IPS DF 4.7 (cell line): ENCODE measurements at regions not wholly inside any gene's neighbourhood (a gene's known extent, or its start where the extent isn't known, plus 50 kb on each side); places are given as distances from the start of the nearest gene placed in this dataset.
"Not testable (repeated sequence)": the region's sequence is repeated elsewhere in the genome, so short reads cannot be mapped to it uniquely, and the experiment has no call there.

Source experiments
- DNase-seq: peaks from one replicate; pipeline ENCODE4 v3.0.0-alpha.2; 2013; ENCODE audit warnings: low spot score; ENCODE audit errors: extremely low read depth

- DNase-seq, result no peak
Observed at GRCh38 chr10:131363416-131363815, 51.9 kb upstream of the TCERG1L start.

GRCh38 chr10:131371571-131371970 is 60.0 kb upstream of the TCERG1L start:
- no peak for DNase-seq

- no peak for DNase-seq
Observed at GRCh38 chr10:131381576-131381975, 70.1 kb upstream of the TCERG1L start.

- DNase-seq, result not testable (repeated sequence)
Observed at GRCh38 chr10:131385161-131385872, 73.8 kb upstream of the TCERG1L start.

GRCh38 chr10:131387018-131387529 is 75.6 kb upstream of the TCERG1L start:
- no peak for DNase-seq

GRCh38 chr10:131391936-131392335 is 80.4 kb upstream of the TCERG1L start:
- no peak for DNase-seq

- DNase-seq, result no peak
Observed at GRCh38 chr10:131396121-131397050, 84.9 kb upstream of the TCERG1L start.

GRCh38 chr10:131398166-131398565 is 86.6 kb upstream of the TCERG1L start:
- no peak for DNase-seq

GRCh38 chr10:131399981-131400380 is 88.5 kb upstream of the TCERG1L start:
- no peak for DNase-seq

GRCh38 chr10:131400513-131400912 is 89.0 kb upstream of the TCERG1L start:
- DNase-seq, result no peak

- no peak for DNase-seq
Observed at GRCh38 chr10:131402771-131403650, 91.5 kb upstream of the TCERG1L start.

GRCh38 chr10:131403936-131404335 is 92.4 kb upstream of the TCERG1L start:
- no peak for DNase-seq

GRCh38 chr10:131404886-131405285 is 93.4 kb upstream of the TCERG1L start:
- DNase-seq, result no peak

- DNase-seq, result no peak
Observed at GRCh38 chr10:131406676-131407392, 95.3 kb upstream of the TCERG1L start.

GRCh38 chr10:131418681-131419080 is 107.2 kb upstream of the TCERG1L start:
- DNase-seq, result no peak

GRCh38 chr10:131419797-131420196 is 108.3 kb upstream of the TCERG1L start:
- no peak for DNase-seq

GRCh38 chr10:131420867-131421266 is 109.3 kb upstream of the TCERG1L start:
- no peak for DNase-seq

- no peak for DNase-seq
Observed at GRCh38 chr10:131421381-131421780, 109.9 kb upstream of the TCERG1L start.

- DNase-seq, result no peak
Observed at GRCh38 chr10:131422731-131423130, 111.2 kb upstream of the TCERG1L start.

GRCh38 chr10:131424053-131424452 is 112.5 kb upstream of the TCERG1L start:
- DNase-seq, result no peak
